NCI-H2196 treated with DMSO at 0.1 percent for 48 hours (cell line): ENCODE measurements at regions not wholly inside any gene's neighbourhood (a gene's known extent, or its start where the extent isn't known, plus 50 kb on each side); places are given as distances from the start of the nearest gene placed in this dataset.

Experiments used
- DNase-seq: peaks from one replicate; lab custom pipeline; 2025; ENCODE audit not compliant: unreplicated experiment; lab: John Stamatoyannopoulos, UW

DNA sequence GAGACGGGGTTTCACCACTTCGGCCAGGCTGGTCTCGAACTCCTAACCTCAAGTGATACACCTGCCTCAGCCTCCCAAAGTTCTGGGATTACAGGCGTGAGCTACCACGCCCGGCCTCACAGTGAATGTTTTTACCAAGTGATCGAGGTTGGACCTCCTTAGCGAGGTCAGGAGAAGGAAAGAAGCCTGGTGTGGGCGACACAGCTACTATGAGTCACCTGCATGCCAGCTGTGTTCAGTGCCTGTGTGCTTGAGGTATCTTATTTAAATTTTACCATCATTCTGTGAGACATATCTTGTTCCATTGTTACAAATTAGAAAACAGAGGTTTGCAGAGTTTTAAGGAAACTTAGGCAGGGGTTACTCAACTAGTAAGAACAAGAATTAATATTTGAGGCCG, 174.8 kb upstream of the DYNLRB2 start:
- DNase-seq = no peak

GRCh38 chr16:80362816-80363215, 178.0 kb upstream of the DYNLRB2 start:
- DNase-seq = no peak

DNA sequence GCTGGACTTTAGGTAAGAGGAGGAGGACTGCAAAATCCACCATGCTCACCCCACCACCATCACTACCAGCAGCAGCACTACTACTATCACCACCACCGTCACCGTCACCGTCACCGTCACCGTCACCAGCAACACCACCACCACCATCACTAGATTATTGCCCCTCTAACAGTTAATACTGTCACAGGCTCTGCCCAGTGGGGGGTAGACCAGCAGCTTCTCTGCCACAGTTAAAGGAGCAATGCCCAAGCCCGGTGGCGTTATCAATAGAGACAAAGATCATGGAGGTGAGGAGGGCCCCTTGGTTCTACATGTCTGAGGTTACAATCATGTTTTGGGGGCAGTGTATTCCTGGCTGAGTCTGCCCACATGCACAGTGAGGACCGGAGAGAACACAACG, 184.4 kb upstream of the DYNLRB2 start:
- no peak for DNase-seq

DNA sequence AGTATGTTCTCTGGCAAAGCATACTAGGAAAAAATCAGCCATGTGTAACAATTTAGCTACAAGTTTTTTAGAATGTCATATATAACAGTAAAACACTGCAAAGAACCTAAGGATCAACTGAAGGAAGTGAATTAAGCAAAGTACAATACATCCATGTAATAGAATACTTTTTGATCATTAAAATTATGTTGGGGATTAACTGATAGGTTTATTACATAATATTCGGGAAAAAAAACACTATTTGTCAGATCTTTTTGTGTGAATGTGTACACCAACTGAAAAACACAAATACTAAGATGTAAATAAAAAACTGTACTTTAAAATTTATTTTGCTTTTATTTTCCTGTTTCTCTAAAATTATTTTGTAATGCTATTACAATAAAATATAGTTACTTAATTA, 185.5 kb upstream of the DYNLRB2 start:
- no peak for DNase-seq

DNA sequence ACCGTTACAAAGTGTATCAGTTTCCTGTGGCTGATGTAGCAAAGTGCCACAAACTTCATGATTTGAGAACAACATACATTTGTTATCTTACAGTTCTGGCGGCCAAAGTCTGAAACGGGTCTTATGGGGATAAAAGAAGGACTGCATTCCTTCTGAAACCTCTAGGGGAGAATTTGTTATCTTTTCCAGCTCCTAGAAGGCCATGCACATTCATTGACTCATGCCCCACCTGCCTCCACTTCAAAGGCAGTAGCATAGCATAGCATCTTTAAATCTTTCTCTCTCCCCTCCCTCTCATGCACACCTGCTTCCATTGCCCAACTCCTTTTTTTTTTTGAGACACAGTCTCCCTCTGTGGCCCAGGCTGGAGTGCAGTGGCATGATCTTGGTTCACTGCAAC, 190.7 kb upstream of the DYNLRB2 start:
- no peak for DNase-seq

DNA sequence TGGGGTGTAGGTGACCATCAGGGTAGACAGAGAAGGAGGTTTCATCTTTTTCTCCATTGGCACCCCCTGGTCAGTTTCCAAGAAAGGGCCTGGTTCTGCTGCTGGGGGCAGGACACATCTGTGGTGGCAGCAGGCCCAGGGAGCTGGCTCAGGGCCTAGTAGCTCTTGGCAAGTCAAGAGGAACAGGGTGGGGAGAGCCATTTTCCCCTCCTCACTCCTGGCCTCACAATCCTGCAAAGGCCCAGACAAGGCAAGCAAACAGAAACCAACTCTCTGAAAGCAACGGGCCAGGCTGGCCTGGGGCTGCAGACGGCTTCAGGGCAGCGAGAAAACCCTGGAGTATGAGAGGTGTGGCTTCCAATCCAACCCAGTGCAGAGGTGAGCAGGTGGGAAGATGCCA, 192.9 kb upstream of the DYNLRB2 start:
- DNase-seq = no peak

DNA sequence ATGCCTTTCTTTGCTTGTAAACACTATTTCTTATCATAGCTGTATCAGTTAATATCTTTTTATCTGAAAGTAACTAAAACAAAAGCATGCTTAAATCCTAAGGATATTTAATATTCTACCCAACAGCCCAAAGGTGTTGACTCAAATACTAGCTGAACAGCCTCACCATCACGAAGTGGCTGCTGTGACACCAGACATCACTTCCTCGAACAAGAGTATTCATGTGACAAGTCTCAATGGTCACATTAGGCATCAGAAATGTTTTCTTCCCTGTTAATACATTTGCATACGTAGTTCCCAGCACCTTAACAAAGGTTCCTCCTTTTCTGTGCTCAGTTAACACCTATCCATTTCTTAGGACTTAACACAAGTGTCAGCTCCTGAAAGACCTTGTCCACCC, 193.8 kb upstream of the DYNLRB2 start:
- DNase-seq = no peak

DNA sequence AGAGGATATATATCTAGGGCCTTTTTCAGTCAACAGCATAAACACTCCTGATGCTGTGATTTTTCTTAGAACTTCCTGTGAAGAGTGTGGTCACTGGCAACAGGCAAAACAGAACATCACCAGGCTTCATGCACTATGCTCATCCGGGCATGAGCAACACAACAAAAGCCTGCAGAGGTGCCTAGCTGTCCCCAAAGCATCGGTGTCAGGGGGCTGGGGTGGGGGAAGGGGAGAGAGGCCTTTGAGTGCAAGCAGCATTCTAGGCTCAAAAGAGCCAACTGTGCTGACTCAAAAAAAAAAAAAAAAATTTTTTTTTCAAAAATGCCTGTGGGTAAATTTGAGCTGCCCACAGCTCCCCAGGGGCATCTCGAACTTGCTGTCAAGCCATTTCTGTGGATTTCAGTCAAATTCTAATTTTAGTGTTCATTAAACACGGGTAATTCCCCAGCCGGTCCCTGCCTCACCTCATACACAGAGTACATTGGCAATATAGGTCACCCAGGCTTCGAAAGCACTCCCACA, 194.6 kb upstream of the DYNLRB2 start:
- DNase-seq = no peak

- no peak for DNase-seq
Measured at GRCh38 chr16:80345701-80346100, 195.1 kb upstream of the DYNLRB2 start.

DNA sequence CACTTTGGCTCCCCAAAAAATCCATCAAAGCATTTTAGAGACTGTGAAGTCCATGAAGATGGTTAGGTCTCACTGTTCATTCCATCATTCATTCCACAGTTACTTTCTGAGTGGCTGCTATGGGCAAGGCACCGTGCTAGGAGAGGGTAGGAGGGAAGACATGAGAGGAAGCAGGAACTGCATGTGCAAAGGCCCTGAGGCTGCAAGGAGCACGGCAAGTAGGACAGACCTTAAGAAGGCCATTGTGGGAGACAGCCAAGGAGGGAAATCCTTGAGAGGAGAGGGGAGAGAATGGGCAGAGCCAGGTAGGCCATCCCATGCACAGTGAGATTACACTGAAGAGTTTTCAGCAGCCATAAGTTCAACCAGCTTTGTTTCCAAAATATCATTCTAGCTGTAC, 196.2 kb upstream of the DYNLRB2 start:
- no peak for DNase-seq

GRCh38 chr16:80341263-80341662, 199.5 kb upstream of the DYNLRB2 start:
- DNase-seq = no peak

GRCh38 chr16:80337786-80338185, 203.0 kb upstream of the DYNLRB2 start:
- no peak for DNase-seq

DNA sequence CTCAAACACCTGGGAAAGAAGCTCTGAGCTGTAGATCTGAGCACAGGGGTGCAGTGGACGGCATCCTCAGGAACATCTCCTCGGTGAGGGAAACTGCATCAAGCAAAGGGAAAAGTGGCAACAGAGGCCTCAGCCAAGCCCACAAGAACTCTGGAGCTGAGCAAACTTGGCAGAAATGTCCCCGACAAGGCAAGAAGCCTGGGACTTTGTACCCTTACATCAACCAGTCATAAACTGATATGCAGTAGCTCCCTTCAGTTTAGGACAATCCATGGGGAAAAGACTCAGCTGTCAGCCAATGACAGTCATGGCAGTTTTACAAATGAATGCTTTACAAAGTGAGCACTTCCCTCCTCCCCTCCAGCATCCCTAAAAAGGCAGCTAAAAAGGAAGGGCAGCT, 210.0 kb upstream of the DYNLRB2 start:
- DNase-seq = no peak

GRCh38 chr16:80330150-80330549, 210.6 kb upstream of the DYNLRB2 start:
- no peak for DNase-seq

DNA sequence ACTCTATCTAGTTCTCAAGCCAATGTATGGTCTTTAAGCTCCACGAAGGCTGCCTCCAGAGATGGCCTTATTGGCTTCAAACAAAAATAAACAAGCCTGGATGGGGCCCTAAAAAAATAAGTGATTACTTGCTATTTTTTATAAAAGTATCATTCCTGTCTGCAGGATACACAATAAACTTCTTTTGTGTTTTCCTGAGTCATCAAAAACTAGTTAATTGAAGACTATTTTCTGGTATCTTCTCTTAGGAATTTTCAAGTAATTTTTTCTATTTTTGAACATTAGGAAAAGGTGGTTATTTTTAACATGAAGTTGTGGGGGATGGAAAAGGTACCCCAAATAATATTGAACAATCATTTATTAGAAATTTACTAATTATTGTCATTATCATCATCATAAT, 213.1 kb upstream of the DYNLRB2 start:
- DNase-seq = no peak

DNA sequence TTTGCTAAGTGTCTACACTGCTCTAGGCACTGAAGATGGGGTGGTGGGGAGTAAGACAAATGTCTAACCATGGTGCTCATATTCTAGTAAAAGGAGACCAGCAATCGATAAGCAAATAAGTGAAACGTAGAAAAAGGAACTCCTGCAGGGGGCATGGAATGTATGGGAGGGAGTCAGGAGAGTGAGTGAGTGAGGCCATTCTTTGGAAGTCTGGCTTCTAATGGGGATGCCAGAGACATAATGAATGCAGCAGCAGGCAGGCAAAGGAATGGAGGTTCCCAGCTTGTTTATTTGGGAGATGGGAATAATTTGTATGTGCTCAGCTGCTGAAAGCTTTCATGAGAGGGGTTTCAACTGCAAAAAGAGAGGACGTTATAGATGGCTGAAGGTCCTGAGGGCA, 216.4 kb upstream of the DYNLRB2 start:
- no peak for DNase-seq

- DNase-seq = no peak
Measured at GRCh38 chr16:80323808-80324195, 217.0 kb upstream of the DYNLRB2 start.

- no peak for DNase-seq
Measured at GRCh38 chr16:80323187-80323807, 217.5 kb upstream of the DYNLRB2 start.

GRCh38 chr16:80319181-80319580, 221.6 kb upstream of the DYNLRB2 start:
- no peak for DNase-seq

- DNase-seq = no peak
Measured at GRCh38 chr16:80318107-80318506, 222.7 kb upstream of the DYNLRB2 start.

DNA sequence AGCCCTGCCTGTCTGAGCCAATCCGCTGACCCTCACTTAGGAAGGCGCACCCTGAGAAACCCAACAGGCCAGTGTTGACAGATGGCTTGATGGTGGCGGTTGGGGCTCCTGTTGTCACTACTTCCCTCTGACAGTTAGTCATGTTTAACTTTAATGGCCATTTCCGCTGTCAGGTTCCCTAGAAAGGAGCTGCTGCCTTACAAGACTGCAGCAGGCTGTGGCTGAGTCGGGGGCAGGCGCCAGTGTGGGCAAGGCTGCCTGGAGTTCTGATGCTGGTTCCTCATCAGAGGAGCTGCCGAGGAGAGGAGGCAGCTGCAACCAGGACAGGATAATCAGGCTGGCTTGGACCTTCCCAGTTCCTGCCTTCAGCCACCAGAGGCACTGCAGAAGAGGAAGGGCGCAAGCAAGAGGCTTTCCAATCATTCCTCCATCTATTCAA, 223.2 kb upstream of the DYNLRB2 start:
- DNase-seq = no peak

GRCh38 chr16:80317116-80317515, 223.7 kb upstream of the DYNLRB2 start:
- DNase-seq = no peak

- no peak for DNase-seq
Measured at GRCh38 chr16:80314042-80314441, 226.8 kb upstream of the DYNLRB2 start.
